ENCODE measurements at regions not wholly inside any gene's neighbourhood (a gene's known extent, or its start where the extent isn't known, plus 50 kb on each side); places are given as distances from the start of the nearest gene placed in this dataset.
A peak's percentile ranks its signal among the peaks of the same experiment; 100 is the strongest.

DNA sequence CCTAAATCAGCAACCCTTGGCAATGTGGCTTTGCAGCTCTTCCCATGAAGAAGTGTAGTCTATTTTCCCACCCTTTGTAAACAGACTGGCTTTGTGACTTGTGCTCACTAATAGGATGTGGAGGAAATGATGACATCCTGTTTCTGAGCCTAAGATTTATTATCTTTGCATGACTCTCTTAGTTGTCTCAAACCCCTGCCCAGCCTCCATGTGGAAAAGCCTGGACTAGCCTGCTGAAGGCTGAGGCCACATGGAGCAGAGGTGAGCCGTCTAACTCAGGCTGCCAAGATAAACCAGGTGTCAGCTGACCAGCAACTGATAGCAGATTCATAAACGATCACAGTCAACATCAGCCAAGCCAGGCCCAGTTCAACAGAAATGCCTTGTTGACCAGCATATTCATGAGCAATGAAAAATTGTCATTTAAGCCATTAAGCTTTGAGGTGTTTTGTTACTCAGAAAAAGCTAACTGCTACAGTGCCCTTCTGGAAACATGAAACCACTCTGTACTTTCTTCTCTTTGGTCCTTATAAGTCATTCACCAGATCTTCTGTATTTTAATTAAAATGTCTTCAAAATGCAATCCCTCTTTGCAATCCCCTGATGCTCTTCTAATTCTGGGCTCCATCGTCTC is 586.3 kb upstream of the ANKRD30A start:
- ATAC-seq, result peak; percentile 40 to 82 (median 70)
- intact Hi-C loops (cut with DNase I), result no loop called here
- no peaks in the 10 kb centered on the region for H3K4me1 ChIP-seq
- WGBS (ENCODE audit: insufficient coverage, low coverage, low lambda C conversion rate, missing lambda C conversion rate), result 31% methylated on average over 3 of the region's 3 CpGs
- H3K4me3 ChIP-seq, result no peak overlapping the region
- no peaks in the 10 kb centered on the region for H3K36me3 ChIP-seq
- H3K27me3 ChIP-seq, result no peaks in the 10 kb centered on the region
- no peak overlapping the region for H3K27ac ChIP-seq
- DNase-seq, result no peak
- TF ChIP-seq, protein P1, sequence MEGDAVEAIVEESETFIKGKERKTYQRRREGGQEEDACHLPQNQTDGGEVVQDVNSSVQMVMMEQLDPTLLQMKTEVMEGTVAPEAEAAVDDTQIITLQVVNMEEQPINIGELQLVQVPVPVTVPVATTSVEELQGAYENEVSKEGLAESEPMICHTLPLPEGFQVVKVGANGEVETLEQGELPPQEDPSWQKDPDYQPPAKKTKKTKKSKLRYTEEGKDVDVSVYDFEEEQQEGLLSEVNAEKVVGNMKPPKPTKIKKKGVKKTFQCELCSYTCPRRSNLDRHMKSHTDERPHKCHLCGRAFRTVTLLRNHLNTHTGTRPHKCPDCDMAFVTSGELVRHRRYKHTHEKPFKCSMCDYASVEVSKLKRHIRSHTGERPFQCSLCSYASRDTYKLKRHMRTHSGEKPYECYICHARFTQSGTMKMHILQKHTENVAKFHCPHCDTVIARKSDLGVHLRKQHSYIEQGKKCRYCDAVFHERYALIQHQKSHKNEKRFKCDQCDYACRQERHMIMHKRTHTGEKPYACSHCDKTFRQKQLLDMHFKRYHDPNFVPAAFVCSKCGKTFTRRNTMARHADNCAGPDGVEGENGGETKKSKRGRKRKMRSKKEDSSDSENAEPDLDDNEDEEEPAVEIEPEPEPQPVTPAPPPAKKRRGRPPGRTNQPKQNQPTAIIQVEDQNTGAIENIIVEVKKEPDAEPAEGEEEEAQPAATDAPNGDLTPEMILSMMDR (IDR thresholded peaks at IDR 0.05), result no peak
- TF ChIP-seq POLR2A (IDR thresholded peaks at IDR 0.05), result no peak
- H3K9me3 ChIP-seq, result no peaks in the 10 kb centered on the region

GRCh38 chr10:36534471-36535002 is 590.9 kb upstream of the ANKRD30A start:
- ATAC-seq (peak in 3 of 4 donors; percentile 14 to 49 (median 28)), DNase-seq (no peak)
- H3K4me3 ChIP-seq, result no peak overlapping the region
- 53% methylated on average over 5 of the region's 5 CpGs for WGBS (ENCODE audit: insufficient coverage, low coverage, low lambda C conversion rate, missing lambda C conversion rate)
- no peaks in the 10 kb centered on the region for H3K4me1 ChIP-seq
- TF ChIP-seq POLR2A (IDR thresholded peaks at IDR 0.05), result no peak
- TF ChIP-seq, protein P1 (IDR thresholded peaks at IDR 0.05), result no peak
- intact Hi-C loops (cut with DNase I), result no loop called here
- H3K9me3 ChIP-seq, result no peaks in the 10 kb centered on the region
- no peaks in the 10 kb centered on the region for H3K36me3 ChIP-seq
- H3K27ac ChIP-seq, result no peak overlapping the region
- no peaks in the 10 kb centered on the region for H3K27me3 ChIP-seq

- ATAC-seq (no peak), DNase-seq (no peak)
- intact Hi-C loops (cut with DNase I), result no loop called here
- H3K4me3 ChIP-seq, result no peak overlapping the region
- no peak overlapping the region for H3K27ac ChIP-seq
- H3K9me3 ChIP-seq, result no peaks in the 10 kb centered on the region
- H3K27me3 ChIP-seq, result no peaks in the 10 kb centered on the region
- WGBS (ENCODE audit: insufficient coverage, low coverage, low lambda C conversion rate, missing lambda C conversion rate), result 69% methylated on average over 6 of the region's 8 CpGs
- TF ChIP-seq, protein P1 (IDR thresholded peaks at IDR 0.05), result no peak
- TF ChIP-seq POLR2A (IDR thresholded peaks at IDR 0.05), result no peak
- H3K4me1 ChIP-seq, result no peaks in the 10 kb centered on the region
- no peaks in the 10 kb centered on the region for H3K36me3 ChIP-seq
Observed at GRCh38 chr10:36533861-36534260, 591.5 kb upstream of the ANKRD30A start.

DNA sequence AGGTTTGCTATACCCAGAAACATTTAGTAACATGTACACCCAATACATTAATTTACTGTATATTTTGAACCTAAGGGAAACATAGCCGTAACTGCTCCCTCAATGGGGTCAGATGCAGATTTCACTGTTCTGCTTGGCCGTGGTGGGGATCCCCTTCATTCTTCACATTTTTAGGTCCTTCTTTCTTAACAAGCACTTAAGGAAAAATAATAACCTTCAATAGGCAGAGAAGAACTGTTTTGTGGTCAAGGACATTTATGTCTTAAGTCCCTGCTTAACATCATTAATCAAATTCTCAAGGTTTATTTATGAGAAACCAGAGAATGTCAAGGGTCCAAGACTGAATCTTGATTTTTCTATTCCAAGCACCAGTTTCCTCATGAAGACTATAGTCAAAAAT is 592.1 kb upstream of the ANKRD30A start:
- DNase-seq (no peak), ATAC-seq (no peak)
- no peak overlapping the region for H3K27ac ChIP-seq
- no peaks in the 10 kb centered on the region for H3K36me3 ChIP-seq
- intact Hi-C loops (cut with DNase I), result no loop called here
- no peaks in the 10 kb centered on the region for H3K4me1 ChIP-seq
- TF ChIP-seq, protein P1 (IDR thresholded peaks at IDR 0.05), result no peak
- no peak for TF ChIP-seq POLR2A (IDR thresholded peaks at IDR 0.05)
- WGBS (ENCODE audit: insufficient coverage, low coverage, low lambda C conversion rate, missing lambda C conversion rate), result 78% methylated on average over 2 of the region's 2 CpGs
- no peaks in the 10 kb centered on the region for H3K9me3 ChIP-seq
- no peaks in the 10 kb centered on the region for H3K27me3 ChIP-seq
- H3K4me3 ChIP-seq, result no peak overlapping the region

All from right lobe of liver (tissue), 6 donors.